HG03442 (cell line): ENCODE measurements at regions not wholly inside any gene's neighbourhood (a gene's known extent, or its start where the extent isn't known, plus 50 kb on each side); places are given as distances from the start of the nearest gene placed in this dataset.

Experiments
- ATAC-seq: cut with Tn5 transposase; IDR thresholded peaks from one replicate; pipeline ENCODE4 v1.9.1; 2021; ENCODE audit warnings: mild to moderate bottlenecking, moderate library complexity; ENCODE audit not compliant: unreplicated experiment

DNA sequence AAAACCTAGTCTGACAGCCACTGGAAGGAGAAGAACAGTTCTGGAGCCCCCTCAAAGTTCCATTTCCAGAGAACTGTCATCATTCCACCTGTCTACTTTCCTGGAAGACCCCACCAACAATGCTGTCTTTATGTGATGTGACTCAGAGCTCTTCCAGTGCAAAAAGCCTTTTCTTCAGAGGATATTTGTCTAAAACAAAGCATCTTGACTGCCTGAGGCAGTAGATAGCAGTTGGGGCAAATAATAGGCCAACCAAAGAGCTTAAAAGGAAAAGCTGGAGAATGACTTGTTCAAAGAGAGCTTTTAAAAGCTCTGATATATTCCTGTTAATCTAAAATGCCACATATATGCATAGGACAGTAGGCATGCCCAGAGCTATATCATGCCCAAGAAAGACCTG is 62.6 kb downstream of the MIS18A start:
- no peak for ATAC-seq

DNA sequence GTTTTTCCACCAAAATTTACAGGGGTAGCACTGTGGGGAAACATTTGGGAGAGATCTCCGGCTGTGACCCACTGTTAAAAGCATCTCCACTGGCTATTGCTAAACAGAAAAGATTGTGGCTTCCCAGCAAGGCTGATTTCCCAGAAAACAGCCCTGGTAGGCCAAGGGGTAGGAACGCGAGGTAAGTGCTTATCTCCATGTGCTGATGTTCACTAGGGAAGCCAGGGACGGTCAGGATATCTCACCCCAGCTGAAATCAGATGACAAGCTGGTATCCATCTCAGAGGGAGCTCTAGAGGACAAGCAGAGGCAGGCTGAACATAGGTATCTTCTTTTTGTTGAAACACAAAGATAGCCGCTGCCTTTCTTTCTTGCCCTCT is 63.6 kb downstream of the MIS18A start:
- no peak for ATAC-seq

GRCh38 chr21:32214654-32215305 is 64.1 kb downstream of the MIS18A start:
- no peak for ATAC-seq

DNA sequence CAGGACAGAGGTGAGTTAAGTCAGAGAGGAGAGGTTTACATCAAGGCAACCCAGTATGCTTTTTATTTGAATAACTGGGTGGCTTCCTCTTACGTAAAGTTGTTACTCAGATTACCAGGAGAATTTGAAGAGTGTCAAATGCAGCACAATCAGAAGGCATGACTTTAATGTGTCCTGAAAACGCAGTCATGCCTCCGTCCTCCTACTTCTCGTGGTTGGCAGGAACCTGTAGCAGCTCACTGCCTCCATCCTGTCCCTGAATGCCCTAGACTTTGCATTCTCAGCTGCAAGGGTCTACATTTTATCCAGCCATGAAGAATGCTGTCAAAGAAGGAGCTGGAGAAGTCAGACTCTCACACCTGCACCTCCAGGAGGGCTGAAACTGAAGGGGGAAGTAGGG is 66.7 kb downstream of the MIS18A start:
- ATAC-seq, result no peak

DNA sequence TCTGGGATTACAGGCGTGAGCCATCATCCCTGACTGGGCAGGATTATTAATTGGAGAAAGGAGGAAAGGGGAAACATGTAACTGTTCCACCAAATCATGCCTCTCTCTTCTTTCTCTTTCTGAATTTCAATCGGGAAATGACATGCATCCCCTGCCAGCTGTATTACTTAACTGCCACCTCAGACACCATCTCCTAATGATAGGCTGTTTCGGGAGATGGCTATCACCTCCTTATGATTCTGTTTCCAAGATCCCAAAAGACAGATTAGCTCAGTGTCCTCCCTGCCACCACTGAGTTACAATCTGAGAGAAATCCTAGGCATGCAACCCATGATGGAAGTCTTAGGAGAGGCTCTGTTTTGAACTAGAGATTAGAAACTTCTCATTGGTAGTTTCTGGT is 67.5 kb downstream of the MIS18A start:
- no peak for ATAC-seq

DNA sequence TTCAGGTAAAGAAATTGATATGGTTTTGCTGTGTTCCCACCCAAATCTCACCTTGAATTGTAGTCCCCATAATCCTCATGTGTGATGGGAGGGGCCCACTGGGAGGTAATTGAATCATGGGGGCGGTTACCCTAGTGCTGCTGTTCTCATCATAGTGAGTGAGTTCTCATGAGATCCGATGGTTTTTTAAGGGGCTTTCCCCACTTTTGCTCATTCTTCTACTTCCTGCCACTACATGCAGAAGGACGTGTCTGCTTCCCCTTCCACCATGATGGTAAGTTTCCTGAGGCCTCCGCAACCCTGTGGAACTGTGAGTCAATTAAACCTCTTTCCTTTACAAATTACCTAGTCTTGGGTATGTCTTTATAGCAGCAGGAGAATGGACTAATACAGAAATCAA is 69.3 kb downstream of the MIS18A start:
- no peak for ATAC-seq

DNA sequence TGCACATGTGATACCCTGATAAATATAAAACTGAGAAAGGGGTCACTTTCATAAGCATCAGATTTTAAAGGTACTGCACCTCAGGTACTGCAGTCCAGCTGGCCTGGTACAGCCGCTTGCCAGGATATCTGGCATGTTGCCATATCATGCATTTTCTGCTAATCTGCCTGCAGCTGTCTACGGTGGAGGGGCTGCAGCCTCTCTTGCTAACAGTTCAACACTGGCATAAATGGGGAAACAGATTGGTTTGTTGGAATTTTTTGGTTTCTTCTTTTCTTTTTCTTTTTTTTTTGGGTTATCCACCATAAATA is 71.5 kb downstream of the MIS18A start:
- ATAC-seq, result no peak

- ATAC-seq, result no peak
These were observed 72.0 kb downstream of the MIS18A start for GRCh38 chr21:32206631-32207405.

DNA sequence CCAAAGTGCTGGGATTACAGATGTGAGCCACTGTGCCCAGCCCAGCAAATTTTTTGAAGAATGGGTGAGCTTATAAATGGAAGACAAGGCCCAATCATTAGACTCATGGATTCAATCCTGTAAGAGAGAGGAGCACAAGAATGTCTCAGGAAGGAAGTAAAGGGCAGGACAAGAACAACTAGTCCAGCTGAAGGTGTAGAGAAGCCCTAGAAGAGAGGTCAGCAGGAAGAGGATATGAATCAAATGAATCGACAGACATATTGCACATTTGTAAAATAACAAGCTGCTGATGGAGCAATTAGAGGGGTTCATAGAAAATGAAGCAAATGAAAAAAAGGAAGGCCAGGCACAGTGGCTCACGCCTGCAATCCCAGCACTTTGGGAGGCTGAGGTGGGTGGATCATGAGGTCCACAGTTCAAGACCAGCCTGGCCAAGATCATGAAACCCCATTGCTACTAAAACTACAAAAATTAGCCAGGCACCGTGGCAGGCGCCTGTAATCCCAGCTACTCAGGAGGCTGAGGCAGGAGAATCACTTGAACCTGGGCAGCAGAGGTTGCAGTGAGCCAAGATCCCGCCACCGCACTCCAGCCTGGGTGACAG is 74.9 kb downstream of the MIS18A start:
- no peak for ATAC-seq

- ATAC-seq, result no peak
These were observed 78.8 kb downstream of the MIS18A start for GRCh38 chr21:32200029-32200428.

DNA sequence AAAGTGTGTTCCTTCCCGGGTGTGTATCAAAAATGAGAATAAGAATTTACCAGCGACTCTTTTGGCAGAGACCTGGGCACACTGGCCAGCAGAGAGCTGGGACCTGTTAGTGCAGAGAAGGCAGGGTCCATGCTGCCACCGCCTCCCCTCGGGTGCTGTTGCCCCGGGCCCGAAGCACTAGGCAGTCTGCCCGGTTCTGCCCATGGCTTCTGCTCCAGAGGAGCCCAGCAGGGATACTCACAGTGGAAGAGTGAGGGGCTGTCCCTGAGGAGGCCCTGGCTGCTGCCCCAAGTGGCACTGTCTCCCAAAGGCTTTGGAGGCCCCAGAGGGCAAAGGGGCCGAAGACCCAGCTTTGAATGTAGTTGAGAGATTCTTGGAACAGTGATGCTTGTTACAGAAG is 80.5 kb downstream of the MIS18A start:
- no peak for ATAC-seq

GRCh38 chr21:32197896-32198295 is 81.0 kb downstream of the MIS18A start:
- no peak for ATAC-seq

- no peak for ATAC-seq
These were observed 82.8 kb downstream of the MIS18A start for GRCh38 chr21:32196001-32196400.

DNA sequence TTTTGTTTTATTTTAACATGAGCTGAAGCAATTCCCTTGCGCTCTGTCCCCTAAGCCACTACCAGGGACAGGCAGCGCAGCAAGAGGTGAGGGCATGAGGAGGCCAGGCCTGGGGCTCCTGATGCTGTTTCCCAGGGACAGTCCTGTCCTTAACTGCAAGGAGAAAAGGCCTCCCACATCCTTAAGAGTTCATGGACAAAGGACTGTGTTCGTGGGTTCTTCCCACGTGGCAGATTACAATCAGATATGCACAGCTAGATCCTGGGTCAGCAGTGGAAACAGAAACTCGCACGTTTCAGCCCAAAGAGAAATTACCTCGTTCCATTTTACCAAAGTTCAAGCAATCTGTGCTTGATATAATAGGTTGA is 85.8 kb downstream of the MIS18A start:
- no peak for ATAC-seq

DNA sequence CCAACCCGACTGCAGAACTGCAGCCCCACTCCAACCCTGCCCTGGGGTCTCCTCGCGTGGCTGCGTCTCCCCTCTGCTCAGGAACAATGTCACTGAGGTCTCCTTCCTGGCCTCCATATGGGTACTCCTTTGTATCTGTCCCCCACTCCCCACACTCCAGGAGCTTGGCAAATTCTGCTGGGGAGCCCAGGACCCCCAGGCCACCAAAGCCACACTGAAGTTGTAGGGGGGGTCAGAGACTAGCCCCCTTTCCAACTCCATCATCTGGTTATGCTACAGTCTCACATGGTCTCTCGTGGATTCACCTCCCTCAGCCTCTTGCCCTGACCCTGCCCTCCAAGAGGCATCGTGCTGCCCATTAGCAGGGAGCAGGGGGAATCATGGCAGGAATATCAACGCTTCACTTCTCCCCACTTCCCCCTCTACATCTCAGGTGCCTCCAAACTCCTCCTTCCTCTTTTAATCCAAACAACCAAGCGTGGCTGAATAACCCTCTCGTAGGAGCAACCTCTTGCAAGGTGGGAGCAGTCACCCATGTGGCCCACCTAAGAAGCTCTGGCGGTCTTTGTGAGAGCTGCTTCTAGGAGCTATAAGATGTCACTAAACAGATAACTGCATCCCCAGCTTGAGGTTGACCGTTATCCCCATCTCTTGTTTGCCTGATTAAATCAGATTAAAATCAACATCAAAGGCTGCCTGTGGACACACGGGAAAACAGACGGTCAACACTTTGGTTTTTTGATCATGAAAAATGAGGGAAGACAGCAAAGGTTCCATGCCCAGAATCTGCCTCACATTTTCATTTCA is 86.4 kb downstream of the MIS18A start:
- no peak for ATAC-seq

DNA sequence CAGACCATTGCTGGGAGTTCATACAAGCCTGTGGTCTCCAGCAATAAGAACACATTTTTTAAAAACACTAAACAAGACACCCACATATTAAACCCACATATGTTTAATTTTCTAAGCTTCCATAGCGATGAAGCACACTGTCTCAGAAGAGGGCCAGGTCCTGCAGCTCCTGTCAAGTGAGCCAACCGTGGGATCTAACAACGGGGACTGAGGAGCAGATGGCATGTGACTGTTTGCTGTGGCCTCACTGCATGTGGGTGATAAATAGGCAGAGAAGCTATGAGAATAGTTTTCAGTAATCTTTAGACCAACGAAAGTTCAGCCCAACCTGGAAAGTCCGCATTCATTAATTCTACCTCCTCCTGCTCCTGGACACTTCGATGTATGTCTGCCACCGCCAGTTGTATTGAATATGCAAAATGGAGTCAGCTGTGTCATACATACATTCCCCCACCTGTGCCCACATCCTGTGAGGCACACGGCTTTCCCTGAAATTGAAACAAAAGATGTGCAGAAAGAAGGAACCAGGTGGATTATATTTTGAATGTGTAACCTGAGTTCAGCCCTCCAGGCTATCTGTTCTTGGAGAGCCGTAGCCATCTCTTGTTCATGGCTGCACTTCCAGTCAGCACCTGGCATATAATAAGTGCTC is 88.2 kb downstream of the MIS18A start:
- no peak for ATAC-seq

DNA sequence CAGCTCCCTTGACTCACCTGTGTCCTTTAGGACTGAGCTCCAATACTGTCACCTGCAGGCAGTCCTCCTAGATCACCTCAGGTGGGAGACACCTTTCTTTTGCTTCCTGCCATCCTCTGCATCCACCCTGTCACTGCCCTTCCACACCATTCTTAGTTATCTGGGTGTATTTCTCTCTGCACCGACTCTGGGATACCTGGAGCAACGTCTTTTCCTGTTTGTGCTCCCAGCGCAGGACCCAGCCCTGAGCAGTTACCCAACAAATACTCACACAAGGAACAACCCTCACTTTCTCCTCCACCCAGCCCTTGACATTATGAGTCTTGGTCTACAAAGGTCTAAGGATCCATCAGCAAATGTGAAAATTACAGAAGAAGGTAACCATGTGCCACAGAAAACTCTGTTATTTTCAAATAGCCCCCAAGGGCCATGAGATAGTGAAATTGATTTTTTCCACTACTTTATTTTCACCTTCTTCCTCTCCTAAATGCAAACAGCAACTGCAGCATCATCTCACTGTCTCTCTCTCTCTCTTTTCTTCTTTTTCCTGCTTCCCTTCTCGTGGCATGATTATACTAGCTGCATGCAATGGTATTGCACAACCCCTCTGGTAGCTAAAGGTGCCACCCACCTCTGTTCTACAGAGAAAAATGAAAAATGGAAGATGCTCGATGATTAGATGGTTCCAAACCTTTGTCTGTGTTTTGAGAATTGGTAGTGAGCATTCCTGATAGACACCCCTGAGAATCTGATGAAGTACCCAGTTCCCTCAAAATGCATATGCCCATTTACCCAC is 89.0 kb downstream of the MIS18A start:
- ATAC-seq, result no peak

DNA sequence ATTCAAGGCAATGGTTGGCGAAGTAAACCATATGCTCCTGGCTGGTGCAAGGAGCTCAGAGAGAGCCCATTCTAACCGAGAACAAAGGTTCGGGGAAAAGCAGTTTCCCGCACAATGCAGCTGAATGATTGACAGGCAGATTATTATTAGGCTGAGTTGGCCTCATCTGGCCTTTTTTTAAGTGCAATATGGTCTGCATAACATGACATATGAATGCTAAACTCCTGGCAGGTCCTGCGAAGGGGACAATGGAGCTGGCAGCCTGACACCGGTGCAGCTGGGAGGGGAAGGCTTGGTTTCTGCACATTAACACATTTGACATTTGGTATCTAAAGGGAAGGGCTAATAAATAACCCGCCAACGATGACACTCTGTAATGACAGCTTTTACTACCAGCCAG is 92.0 kb downstream of the MIS18A start:
- no peak for ATAC-seq

- no peak for ATAC-seq
These were observed 93.1 kb downstream of the MIS18A start for GRCh38 chr21:32185726-32186125.

DNA sequence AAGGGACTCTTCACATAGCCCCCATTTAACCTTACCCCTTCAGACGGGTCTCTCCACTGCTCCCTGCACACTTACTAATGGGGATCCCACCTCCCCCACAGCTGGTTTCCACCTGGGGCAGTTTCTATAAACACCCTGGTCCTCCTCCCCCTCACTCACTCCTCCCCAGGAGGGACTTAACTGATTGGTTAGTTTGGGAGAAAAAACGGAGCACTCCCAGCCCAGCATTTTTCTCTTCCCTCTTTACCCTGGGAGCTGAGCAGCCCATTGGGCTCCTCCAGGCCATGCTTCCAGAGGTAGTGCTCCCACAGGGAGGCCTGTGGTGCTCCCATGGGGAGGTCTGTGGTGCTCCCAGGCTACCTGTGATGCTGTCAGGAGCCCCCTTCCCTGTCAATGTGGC is 93.7 kb downstream of the MIS18A start:
- ATAC-seq, result no peak
